ENCODE measurements at regions not wholly inside any gene's neighbourhood (a gene's known extent, or its start where the extent isn't known, plus 50 kb on each side); places are given as distances from the start of the nearest gene placed in this dataset.

DNA sequence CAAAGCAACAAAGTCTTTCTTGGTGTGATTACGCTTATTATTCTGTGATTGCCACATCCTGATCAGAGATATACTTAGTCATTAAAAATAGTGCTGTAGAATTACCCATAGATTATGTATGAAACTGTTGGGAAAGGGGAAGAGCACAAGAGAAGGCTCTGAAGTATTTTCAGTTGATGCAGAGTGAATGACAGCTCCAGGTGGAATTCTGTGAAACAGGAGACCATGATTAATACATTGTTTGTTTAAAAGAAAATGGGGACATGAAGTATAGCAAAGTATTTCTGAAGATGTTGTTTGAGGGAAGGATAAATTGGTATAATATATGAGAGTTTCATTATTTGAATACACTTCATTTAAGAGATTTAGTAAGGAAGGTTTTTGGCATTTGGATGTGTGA, 307.6 kb upstream of the CDH20 start:
- no peaks in the 10 kb centered on the region for H3K4me1 ChIP-seq
- 0% methylated on average over 1 of the region's 1 CpG for WGBS (ENCODE audit: missing lambda C conversion rate)

DNA sequence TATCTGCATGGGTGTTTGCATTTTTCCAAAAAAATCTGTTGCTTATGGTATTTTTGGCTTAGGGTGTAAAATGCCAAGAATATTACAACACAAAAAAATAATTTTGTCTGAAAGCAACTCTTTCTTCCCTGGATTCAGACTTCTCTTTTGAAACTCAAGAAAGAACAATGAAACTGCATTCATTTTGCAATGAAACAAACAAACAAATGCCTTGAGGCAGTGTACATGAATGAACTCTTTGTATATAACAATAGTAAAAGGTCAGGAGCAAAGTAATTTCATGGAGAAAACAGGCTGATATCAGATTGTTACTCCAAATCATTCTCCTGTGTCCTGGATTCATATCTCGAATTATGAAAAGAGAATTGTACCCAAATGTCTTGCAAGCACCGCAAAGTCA, 301.6 kb upstream of the CDH20 start:
- H3K9me3 ChIP-seq: no peaks in the 10 kb centered on the region
- TF ChIP-seq RARB (CRISPR knock-in tag; IDR thresholded peaks at IDR 0.05): no peak
- TF ChIP-seq HOXA7 (CRISPR knock-in tag; IDR thresholded peaks at IDR 0.05): no peak
- TF ChIP-seq POLR2A (IDR thresholded peaks at IDR 0.05; ENCODE audit: low read length): no peak
- TF ChIP-seq MAFK (IDR thresholded peaks at IDR 0.05; ENCODE audit: partially characterized antibody): no peak
- no peak for TF ChIP-seq FOSB (CRISPR knock-in tag; IDR thresholded peaks at IDR 0.05)
- no peak for TF ChIP-seq SREBF2 (IDR thresholded peaks at IDR 0.05)
- TF ChIP-seq POLR2AphosphoS2 (conservative IDR thresholded peaks at IDR 0.05; ENCODE audit: low read length): no peak
- DNase-seq (ENCODE audit: low read depth in 1 of 2, low spot score in 1 of 2) (no peak), ATAC-seq (no peak), FAIRE-seq (no peak)
- ChIA-PET POLR2A (no interaction called here), CTCF (no interaction called here)
- H3K4me1 ChIP-seq: no peaks in the 10 kb centered on the region
- no peak overlapping the region for H3K4me2 ChIP-seq
- WGBS (ENCODE audit: missing lambda C conversion rate): 19% methylated on average over 2 of the region's 2 CpGs
- no peak overlapping the region for H3K27ac ChIP-seq
- H3K4me3 ChIP-seq: no peak overlapping the region

More for the DNA sequence above, 307.6 kb upstream of the CDH20 start:
- no peak for DNase-seq (ENCODE audit: low read depth in 1 of 2, low spot score in 1 of 2)
- Histone ChIP-seq H3K4me2 (no peak overlapping the region), H3K9me3 (no peaks in the 10 kb centered on the region), H3K27ac (no peak overlapping the region), H3K4me3 (no peak overlapping the region)
- FAIRE-seq: no peak
- CTCF ChIA-PET: no interaction called here
- POLR2A ChIA-PET: no interaction called here
- TF ChIP-seq SMC3 (IDR thresholded peaks at IDR 0.05): no peak
- no peak for TF ChIP-seq KDM5A (IDR thresholded peaks at IDR 0.05)
- TF ChIP-seq, protein P1, sequence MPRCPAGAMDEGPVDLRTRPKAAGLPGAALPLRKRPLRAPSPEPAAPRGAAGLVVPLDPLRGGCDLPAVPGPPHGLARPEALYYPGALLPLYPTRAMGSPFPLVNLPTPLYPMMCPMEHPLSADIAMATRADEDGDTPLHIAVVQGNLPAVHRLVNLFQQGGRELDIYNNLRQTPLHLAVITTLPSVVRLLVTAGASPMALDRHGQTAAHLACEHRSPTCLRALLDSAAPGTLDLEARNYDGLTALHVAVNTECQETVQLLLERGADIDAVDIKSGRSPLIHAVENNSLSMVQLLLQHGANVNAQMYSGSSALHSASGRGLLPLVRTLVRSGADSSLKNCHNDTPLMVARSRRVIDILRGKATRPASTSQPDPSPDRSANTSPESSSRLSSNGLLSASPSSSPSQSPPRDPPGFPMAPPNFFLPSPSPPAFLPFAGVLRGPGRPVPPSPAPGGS (IDR thresholded peaks at IDR 0.05): no peak
- no peak for TF ChIP-seq HOXB13 (CRISPR knock-in tag; IDR thresholded peaks at IDR 0.05; ENCODE audit: low read depth)
- no peak for TF ChIP-seq FOSB (CRISPR knock-in tag; IDR thresholded peaks at IDR 0.05)
- TF ChIP-seq ZSCAN20 (CRISPR knock-in tag; IDR thresholded peaks at IDR 0.05): no peak
- TF ChIP-seq POLR2A (IDR thresholded peaks at IDR 0.05; ENCODE audit: low read length): no peak
- TF ChIP-seq EP300 (IDR thresholded peaks at IDR 0.05): no peak
- ATAC-seq: no peak

DNA sequence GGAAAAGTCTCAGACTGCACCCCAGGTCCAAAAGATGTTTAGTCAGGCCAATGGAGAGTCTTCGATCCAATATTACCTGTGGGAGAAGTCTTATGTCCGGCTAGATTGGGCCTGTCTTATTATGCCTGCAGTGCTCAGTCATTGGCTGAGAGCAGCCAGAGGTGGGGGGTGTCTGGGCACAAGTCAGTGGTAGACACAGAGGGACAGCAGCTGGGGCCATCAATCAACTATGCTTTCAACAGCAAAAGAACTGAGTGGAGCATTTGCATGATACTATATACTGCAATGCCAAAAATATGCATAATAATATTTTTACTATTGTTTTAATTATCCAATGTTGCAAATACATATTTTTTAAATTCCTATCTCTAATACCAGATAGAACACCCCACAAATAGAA, 298.6 kb upstream of the CDH20 start:
- Histone ChIP-seq H3K4me2 (no peak overlapping the region), H3K4me3 (no peak overlapping the region), H3K9me3 (no peaks in the 10 kb centered on the region), H3K4me1 (no peaks in the 10 kb centered on the region), H3K27ac (no peak overlapping the region)
- ATAC-seq (no peak), FAIRE-seq (no peak), DNase-seq (ENCODE audit: low read depth in 1 of 2, low spot score in 1 of 2) (no peak)
- TF ChIP-seq CHD4 (IDR thresholded peaks at IDR 0.05; ENCODE audit: borderline replicate concordance): no peak
- TF ChIP-seq EHF (CRISPR knock-in tag; IDR thresholded peaks at IDR 0.05): no peak
- TF ChIP-seq, protein P2, sequence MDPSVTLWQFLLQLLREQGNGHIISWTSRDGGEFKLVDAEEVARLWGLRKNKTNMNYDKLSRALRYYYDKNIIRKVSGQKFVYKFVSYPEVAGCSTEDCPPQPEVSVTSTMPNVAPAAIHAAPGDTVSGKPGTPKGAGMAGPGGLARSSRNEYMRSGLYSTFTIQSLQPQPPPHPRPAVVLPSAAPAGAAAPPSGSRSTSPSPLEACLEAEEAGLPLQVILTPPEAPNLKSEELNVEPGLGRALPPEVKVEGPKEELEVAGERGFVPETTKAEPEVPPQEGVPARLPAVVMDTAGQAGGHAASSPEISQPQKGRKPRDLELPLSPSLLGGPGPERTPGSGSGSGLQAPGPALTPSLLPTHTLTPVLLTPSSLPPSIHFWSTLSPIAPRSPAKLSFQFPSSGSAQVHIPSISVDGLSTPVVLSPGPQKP (IDR thresholded peaks at IDR 0.05; ENCODE audit: low read depth, low read length): no peak
- TF ChIP-seq, protein P3, sequence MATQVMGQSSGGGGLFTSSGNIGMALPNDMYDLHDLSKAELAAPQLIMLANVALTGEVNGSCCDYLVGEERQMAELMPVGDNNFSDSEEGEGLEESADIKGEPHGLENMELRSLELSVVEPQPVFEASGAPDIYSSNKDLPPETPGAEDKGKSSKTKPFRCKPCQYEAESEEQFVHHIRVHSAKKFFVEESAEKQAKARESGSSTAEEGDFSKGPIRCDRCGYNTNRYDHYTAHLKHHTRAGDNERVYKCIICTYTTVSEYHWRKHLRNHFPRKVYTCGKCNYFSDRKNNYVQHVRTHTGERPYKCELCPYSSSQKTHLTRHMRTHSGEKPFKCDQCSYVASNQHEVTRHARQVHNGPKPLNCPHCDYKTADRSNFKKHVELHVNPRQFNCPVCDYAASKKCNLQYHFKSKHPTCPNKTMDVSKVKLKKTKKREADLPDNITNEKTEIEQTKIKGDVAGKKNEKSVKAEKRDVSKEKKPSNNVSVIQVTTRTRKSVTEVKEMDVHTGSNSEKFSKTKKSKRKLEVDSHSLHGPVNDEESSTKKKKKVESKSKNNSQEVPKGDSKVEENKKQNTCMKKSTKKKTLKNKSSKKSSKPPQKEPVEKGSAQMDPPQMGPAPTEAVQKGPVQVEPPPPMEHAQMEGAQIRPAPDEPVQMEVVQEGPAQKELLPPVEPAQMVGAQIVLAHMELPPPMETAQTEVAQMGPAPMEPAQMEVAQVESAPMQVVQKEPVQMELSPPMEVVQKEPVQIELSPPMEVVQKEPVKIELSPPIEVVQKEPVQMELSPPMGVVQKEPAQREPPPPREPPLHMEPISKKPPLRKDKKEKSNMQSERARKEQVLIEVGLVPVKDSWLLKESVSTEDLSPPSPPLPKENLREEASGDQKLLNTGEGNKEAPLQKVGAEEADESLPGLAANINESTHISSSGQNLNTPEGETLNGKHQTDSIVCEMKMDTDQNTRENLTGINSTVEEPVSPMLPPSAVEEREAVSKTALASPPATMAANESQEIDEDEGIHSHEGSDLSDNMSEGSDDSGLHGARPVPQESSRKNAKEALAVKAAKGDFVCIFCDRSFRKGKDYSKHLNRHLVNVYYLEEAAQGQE (IDR thresholded peaks at IDR 0.05): no peak
- POLR2A ChIA-PET: no interaction called here
- CTCF ChIA-PET: no interaction called here
- WGBS (ENCODE audit: missing lambda C conversion rate): 4% methylated on average over 2 of the region's 2 CpGs
